ENCODE measurements at regions not wholly inside any gene's neighbourhood (a gene's known extent, or its start where the extent isn't known, plus 50 kb on each side); places are given as distances from the start of the nearest gene placed in this dataset.

DNA sequence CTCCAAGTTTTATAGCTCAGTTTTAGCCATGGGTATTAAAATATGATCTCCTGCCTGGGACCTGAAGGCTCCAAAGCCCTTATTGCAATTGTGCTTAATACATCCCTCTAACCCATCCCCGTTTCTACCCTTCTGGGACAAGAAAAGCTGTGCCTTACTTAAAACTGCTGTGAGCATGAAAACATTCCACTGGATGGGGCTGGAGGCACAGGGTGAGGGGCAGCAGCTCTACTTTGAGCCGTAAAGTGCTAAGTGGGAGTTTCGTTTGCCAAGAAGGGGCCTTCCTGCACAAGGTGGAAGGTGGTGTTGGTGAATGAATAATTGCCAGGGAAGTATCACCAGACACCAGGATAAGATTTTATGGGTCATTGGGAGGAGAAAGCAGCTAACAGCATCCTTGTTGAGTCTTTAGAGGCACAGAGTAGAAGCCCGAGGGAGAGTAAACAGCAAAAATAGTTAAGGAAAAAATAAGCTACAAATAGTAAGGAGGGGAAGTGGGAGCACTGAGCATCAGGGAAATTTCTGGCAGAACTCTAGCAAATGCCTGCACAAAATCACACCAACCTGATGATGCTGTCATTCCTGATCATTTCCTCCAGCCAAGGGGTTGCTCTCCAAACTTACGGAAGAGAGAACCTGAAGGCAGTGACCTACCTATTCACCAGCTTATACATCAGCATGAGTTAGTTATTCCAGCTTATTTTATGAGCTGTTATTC, 218.4 kb downstream of the MREG start (continued):
- TF ChIP-seq, protein P1, sequence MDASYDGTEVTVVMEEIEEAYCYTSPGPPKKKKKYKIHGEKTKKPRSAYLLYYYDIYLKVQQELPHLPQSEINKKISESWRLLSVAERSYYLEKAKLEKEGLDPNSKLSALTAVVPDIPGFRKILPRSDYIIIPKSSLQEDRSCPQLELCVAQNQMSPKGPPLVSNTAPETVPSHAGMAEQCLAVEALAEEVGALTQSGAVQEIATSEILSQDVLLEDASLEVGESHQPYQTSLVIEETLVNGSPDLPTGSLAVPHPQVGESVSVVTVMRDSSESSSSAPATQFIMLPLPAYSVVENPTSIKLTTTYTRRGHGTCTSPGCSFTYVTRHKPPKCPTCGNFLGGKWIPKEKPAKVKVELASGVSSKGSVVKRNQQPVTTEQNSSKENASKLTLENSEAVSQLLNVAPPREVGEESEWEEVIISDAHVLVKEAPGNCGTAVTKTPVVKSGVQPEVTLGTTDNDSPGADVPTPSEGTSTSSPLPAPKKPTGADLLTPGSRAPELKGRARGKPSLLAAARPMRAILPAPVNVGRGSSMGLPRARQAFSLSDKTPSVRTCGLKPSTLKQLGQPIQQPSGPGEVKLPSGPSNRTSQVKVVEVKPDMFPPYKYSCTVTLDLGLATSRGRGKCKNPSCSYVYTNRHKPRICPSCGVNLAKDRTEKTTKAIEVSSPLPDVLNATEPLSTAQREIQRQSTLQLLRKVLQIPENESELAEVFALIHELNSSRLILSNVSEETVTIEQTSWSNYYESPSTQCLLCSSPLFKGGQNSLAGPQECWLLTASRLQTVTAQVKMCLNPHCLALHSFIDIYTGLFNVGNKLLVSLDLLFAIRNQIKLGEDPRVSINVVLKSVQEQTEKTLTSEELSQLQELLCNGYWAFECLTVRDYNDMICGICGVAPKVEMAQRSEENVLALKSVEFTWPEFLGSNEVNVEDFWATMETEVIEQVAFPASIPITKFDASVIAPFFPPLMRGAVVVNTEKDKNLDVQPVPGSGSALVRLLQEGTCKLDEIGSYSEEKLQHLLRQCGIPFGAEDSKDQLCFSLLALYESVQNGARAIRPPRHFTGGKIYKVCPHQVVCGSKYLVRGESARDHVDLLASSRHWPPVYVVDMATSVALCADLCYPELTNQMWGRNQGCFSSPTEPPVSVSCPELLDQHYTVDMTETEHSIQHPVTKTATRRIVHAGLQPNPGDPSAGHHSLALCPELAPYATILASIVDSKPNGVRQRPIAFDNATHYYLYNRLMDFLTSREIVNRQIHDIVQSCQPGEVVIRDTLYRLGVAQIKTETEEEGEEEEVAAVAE (CRISPR knock-in tag; IDR thresholded peaks at IDR 0.05; ENCODE audit: borderline replicate concordance), result 0 out of 2 replicates have a peak, but pooled peaks have one; percentile 26
- TF ChIP-seq MAFG (CRISPR knock-in tag; IDR thresholded peaks at IDR 0.05) (no peak), ZMYM4 (CRISPR knock-in tag; IDR thresholded peaks at IDR 0.05) (0 out of 2 replicates have a peak, but pooled peaks have one; percentile 32), RFX3 (CRISPR knock-in tag; IDR thresholded peaks at IDR 0.05) (no peak), TRAFD1 (CRISPR knock-in tag; IDR thresholded peaks at IDR 0.05; ENCODE audit: borderline replicate concordance) (no peak), BORCS8-MEF2B (CRISPR knock-in tag; IDR thresholded peaks at IDR 0.05) (no peak), TEAD3 (CRISPR knock-in tag; optimal IDR thresholded peaks at IDR 0.05; ENCODE audit: borderline replicate concordance) (peak; percentile 10), RFXANK (CRISPR knock-in tag; IDR thresholded peaks at IDR 0.05) (0 out of 2 replicates have a peak, but pooled peaks have one; percentile 25), GATAD2A (CRISPR knock-in tag; IDR thresholded peaks at IDR 0.05) (peak; percentile 66), KDM1A (CRISPR knock-in tag; IDR thresholded peaks at IDR 0.05) (0 out of 2 replicates have a peak, but pooled peaks have one; percentile 13), NR3C1 (CRISPR knock-in tag; IDR thresholded peaks at IDR 0.05) (no peak), POLR2G (IDR thresholded peaks at IDR 0.05; ENCODE audit: low read depth, low read length) (peak; percentile 32; the same call in 1 of the 2 replicates), GTF2F1 (IDR thresholded peaks at IDR 0.05; ENCODE audit: low read length) (no peak), MED1 (CRISPR knock-in tag; IDR thresholded peaks at IDR 0.05) (peak; percentile 65), TSC22D2 (CRISPR knock-in tag; IDR thresholded peaks at IDR 0.05; ENCODE audit: borderline replicate concordance) (peak; percentile 8; the same call in 1 of the 2 replicates), CBX5 (CRISPR knock-in tag; IDR thresholded peaks at IDR 0.05; ENCODE audit: borderline replicate concordance) (peak; percentile 72; the same call in 1 of the 2 replicates), ZSCAN30 (CRISPR knock-in tag; IDR thresholded peaks at IDR 0.05) (no peak), POLR2A (IDR thresholded peaks at IDR 0.05; ENCODE audit: insufficient read depth in 1 of 2, low read depth in 2 of 2, low read length in 2 of 2) (no peak), PRDM4 (CRISPR knock-in tag; IDR thresholded peaks at IDR 0.05; ENCODE audit: borderline replicate concordance) (no peak), MIER2 (CRISPR knock-in tag; IDR thresholded peaks at IDR 0.05) (peak; percentile 60; the same call in 1 of the 2 replicates)
- TF ChIP-seq, protein P2, sequence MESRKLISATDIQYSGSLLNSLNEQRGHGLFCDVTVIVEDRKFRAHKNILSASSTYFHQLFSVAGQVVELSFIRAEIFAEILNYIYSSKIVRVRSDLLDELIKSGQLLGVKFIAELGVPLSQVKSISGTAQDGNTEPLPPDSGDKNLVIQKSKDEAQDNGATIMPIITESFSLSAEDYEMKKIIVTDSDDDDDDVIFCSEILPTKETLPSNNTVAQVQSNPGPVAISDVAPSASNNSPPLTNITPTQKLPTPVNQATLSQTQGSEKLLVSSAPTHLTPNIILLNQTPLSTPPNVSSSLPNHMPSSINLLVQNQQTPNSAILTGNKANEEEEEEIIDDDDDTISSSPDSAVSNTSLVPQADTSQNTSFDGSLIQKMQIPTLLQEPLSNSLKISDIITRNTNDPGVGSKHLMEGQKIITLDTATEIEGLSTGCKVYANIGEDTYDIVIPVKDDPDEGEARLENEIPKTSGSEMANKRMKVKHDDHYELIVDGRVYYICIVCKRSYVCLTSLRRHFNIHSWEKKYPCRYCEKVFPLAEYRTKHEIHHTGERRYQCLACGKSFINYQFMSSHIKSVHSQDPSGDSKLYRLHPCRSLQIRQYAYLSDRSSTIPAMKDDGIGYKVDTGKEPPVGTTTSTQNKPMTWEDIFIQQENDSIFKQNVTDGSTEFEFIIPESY (CRISPR knock-in tag; IDR thresholded peaks at IDR 0.05), result 0 out of 2 replicates have a peak, but pooled peaks have one; percentile 27

Measured in HepG2 (cell line).